Cardiac fibroblast (primary cell): ENCODE measurements at regions not wholly inside any gene's neighbourhood (a gene's known extent, or its start where the extent isn't known, plus 50 kb on each side); places are given as distances from the start of the nearest gene placed in this dataset.

Experiments used
- DNase-seq, 2 donors: peaks; one replicate each; pipeline versions ENCODE4 v3.0.0 to v3.0.0-alpha.2; 2010; ENCODE audit warnings: low read depth in 2 of 2
- H3K4me3 ChIP-seq, 2 donors: replicated peaks in 1 of 2; 1 replicate in 1 of 2; 2 replicates in 1 of 2; pipeline ENCODE4 v1.5.1; 2011; ENCODE audit warnings: low read depth in 2 of 2, low read length in 2 of 2, mild to moderate bottlenecking in 2 of 2, moderate library complexity in 1 of 2
- TF ChIP-seq, protein P1 (sequence below): IDR thresholded peaks from one replicate; pipeline ENCODE4 v1.5.1; 2011; ENCODE audit warnings: low read depth, mild to moderate bottlenecking, low read length, inconsistent platforms

GRCh38 chr5:81893961-81894360, 77.9 kb upstream of the ATG10 start:
- DNase-seq: no peak
- no peak overlapping the region for H3K4me3 ChIP-seq
- TF ChIP-seq, protein P1, sequence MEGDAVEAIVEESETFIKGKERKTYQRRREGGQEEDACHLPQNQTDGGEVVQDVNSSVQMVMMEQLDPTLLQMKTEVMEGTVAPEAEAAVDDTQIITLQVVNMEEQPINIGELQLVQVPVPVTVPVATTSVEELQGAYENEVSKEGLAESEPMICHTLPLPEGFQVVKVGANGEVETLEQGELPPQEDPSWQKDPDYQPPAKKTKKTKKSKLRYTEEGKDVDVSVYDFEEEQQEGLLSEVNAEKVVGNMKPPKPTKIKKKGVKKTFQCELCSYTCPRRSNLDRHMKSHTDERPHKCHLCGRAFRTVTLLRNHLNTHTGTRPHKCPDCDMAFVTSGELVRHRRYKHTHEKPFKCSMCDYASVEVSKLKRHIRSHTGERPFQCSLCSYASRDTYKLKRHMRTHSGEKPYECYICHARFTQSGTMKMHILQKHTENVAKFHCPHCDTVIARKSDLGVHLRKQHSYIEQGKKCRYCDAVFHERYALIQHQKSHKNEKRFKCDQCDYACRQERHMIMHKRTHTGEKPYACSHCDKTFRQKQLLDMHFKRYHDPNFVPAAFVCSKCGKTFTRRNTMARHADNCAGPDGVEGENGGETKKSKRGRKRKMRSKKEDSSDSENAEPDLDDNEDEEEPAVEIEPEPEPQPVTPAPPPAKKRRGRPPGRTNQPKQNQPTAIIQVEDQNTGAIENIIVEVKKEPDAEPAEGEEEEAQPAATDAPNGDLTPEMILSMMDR: no peak

- H3K4me3 ChIP-seq: no peak overlapping the region
- DNase-seq: no peak
- TF ChIP-seq, protein P1: no peak
Observed at GRCh38 chr5:81884871-81885270, 87.0 kb upstream of the ATG10 start.

DNA sequence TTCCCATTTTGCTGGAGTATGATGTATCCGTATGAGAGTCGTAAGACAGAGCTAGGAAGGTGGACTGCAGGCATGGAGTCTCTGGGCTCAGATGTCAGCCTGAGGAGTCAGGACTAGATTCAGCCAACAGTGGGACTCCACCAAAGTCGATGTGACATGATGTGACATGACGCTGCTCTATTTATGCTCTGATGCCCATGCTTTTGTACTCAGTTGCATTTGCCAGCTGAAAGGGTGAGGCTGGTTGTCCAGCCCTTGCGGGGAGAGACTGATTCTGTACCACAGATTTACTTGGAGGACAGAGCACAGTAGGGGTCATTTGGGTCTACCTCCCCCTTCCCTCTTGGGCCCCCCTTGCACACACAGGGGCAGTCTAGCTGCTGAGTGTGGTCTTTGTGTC, 88.5 kb upstream of the ATG10 start:
- TF ChIP-seq, protein P1: no peak
- H3K4me3 ChIP-seq: no peak overlapping the region
- no peak for DNase-seq

DNA sequence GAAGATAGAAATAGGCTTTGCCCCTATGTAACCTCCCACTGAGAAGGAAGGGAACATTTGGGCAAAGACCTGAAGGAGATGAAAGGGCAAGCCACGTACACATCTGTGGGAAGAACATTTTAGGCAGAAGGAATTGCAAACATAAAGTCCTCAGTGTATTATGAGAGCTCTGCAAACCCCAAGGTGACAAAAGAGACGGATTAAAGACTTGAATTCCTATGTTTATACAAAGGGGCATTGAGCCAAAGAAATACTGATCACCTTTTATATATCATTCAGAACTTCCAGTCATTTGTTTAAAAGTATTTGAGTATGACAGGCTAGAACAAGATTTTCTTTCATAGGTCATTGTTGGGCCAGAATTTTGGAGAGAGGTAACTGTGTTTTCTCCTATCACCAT, 90.2 kb upstream of the ATG10 start:
- no peak overlapping the region for H3K4me3 ChIP-seq
- TF ChIP-seq, protein P1: no peak
- DNase-seq: no peak

GRCh38 chr5:81879936-81880335, 91.9 kb upstream of the ATG10 start:
- TF ChIP-seq, protein P1: no peak
- H3K4me3 ChIP-seq: no peak overlapping the region
- no peak for DNase-seq

GRCh38 chr5:81878333-81878732, 93.5 kb upstream of the ATG10 start:
- TF ChIP-seq, protein P1: no peak
- peak; percentile 7 to 21 for DNase-seq

DNA sequence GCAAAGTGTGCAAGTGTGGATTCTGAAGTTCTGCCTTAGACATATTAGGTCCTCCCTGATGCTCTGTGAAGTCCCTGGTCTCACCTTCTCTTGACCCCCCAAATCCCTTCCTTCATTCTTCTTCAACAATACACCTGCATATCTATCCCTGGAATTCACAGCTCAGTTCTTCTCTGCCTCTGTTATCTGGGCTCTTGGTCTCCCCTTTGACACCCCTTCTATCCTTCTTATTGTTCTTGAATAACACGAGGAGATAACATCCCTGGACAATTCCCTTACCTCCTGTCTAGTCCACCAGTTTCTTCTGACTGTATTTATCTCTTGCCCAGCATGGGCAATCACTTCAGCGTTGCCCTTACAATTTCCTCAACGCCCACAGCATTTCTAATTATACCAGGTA, 104.8 kb upstream of the ATG10 start:
- TF ChIP-seq, protein P1: no peak
- no peak for DNase-seq
- no peak overlapping the region for H3K4me3 ChIP-seq

More at GRCh38 chr5:81878333-81878732, 93.5 kb upstream of the ATG10 start:
- H3K4me3 ChIP-seq: no peak overlapping the region
